K562 (cell line): ENCODE measurements at regions not wholly inside any gene's neighbourhood (a gene's known extent, or its start where the extent isn't known, plus 50 kb on each side); places are given as distances from the start of the nearest gene placed in this dataset.

Experiments
- BACH1 ChIP-seq: fragments of 200-800 bp; sonication (Bioruptor generic); IDR thresholded peaks from 2 replicates; pipeline ENCODE4 v1.6.1; 2016; ENCODE audit warnings: missing genetic modification characterization, missing compliant biosample characterization
- DPF2 ChIP-seq: fragments of 450-650 bp; IDR thresholded peaks from 2 replicates; pipeline ENCODE4 v1.6.1; 2016
- E2F1 ChIP-seq: sonication (generic); formaldehyde crosslinking; IDR thresholded peaks from 2 replicates; pipeline ENCODE4 v1.8.1; 2023; ENCODE audit warnings: mild to moderate bottlenecking, missing genetic modification reagents, moderate library complexity
- FOXK1 ChIP-seq: sonication (generic); formaldehyde crosslinking; IDR thresholded peaks from 2 replicates; pipeline ENCODE4 v1.8.0; 2022; ENCODE audit warnings: missing genetic modification reagents, mild to moderate bottlenecking, borderline replicate concordance
- HMBOX1 ChIP-seq: sonication (generic); IDR thresholded peaks from 2 replicates; pipeline ENCODE4 v1.6.1; 2016
- ID3 ChIP-seq, 2 experiments: fragments of 250-450 bp in 1 of 2; fragments of 450-650 bp in 1 of 2; sonication (Bioruptor Pico) in 1 of 2; IDR thresholded peaks; 2 replicates each; pipeline versions ENCODE4 v1.6.1 to v1.8.0; 2016 to 2021; ENCODE audit warnings: mild to moderate bottlenecking in 2 of 2, moderate library complexity in 2 of 2, missing compliant biosample characterization in 1 of 2, missing genetic modification characterization in 1 of 2
- NFYB ChIP-seq: IDR thresholded peaks from 2 replicates; pipeline ENCODE4 v1.6.1; 2011; ENCODE audit warnings: mild to moderate bottlenecking, moderate library complexity; ENCODE audit not compliant: insufficient read length; ENCODE audit errors: extremely low read depth
- NONO ChIP-seq, 2 experiments: fragments of 200-400 bp in 1 of 2; fragments of 450-650 bp in 1 of 2; formaldehyde crosslinking in 1 of 2; IDR thresholded peaks; 2 replicates each; pipeline ENCODE4 v1.6.1; 2017; ENCODE audit warnings: low read depth in 2 of 2, mild to moderate bottlenecking in 2 of 2, moderate library complexity in 2 of 2, low read length in 1 of 2
- NR4A1 ChIP-seq, 2 experiments: fragments of 250-450 bp in 1 of 2; fragments of 450-650 bp in 1 of 2; sonication (Bioruptor Pico) in 1 of 2; IDR thresholded peaks; 2 replicates each; pipeline versions ENCODE4 v1.4.0 to v1.6.1; 2016 to 2020; ENCODE audit warnings: mild to moderate bottlenecking in 2 of 2, missing compliant biosample characterization in 1 of 2, missing genetic modification characterization in 1 of 2, moderate library complexity in 1 of 2
- ZBTB9 ChIP-seq: fragments of 450-650 bp; formaldehyde crosslinking; IDR thresholded peaks from 2 replicates; pipeline ENCODE4 v1.4.0; 2020; ENCODE audit warnings: mild to moderate bottlenecking, moderate library complexity
- ZNF184 ChIP-seq: sonication (generic); formaldehyde crosslinking; IDR thresholded peaks from 2 replicates; pipeline ENCODE4 v1.5.0; 2020; ENCODE audit warnings: missing genetic modification reagents
- ZNF551 ChIP-seq: fragments of 250-450 bp; sonication (Bioruptor Pico); IDR thresholded peaks from 2 replicates; pipeline ENCODE4 v1.5.0; 2021; ENCODE audit warnings: mild to moderate bottlenecking, moderate library complexity
- ZNF766 ChIP-seq: fragments of 200-800 bp; sonication (Bioruptor generic); conservative IDR thresholded peaks from 2 replicates; pipeline ENCODE4 v1.6.1; 2016; ENCODE audit warnings: missing genetic modification characterization, missing compliant biosample characterization
- TF ChIP-seq, protein P1 (sequence below): fragments of 450-650 bp; conservative IDR thresholded peaks from 2 replicates; pipeline ENCODE4 v1.6.1; 2016; ENCODE audit warnings: missing genetic modification characterization, low read depth, mild to moderate bottlenecking, missing compliant biosample characterization, moderate library complexity

GRCh38 chr1:110746644-110747259 is 72.0 kb upstream of the KCNA3 start (continued):
- TF ChIP-seq ZBTB9 (CRISPR knock-in tag) (0 out of 2 replicates have a peak, but pooled peaks have one; percentile 42), DPF2 (no peak), E2F1 (peak; percentile 52; the same call in 1 of the 2 replicates), ZNF766 (CRISPR knock-in tag) (peak; percentile 84), HMBOX1 (peak; percentile 39; the same call in 1 of the 2 replicates), NONO (IDR thresholded peaks at IDR 0.05; ENCODE audit: low read depth in 2 of 2, low read length in 1 of 2) (no peak), ZNF551 (CRISPR knock-in tag) (no peak), ZNF184 (CRISPR knock-in tag) (no peak), NFYB (no peak), BACH1 (tag) (0 out of 2 replicates have a peak, but pooled peaks have one; percentile 24), NR4A1 (CRISPR knock-in tag; IDR thresholded peaks at IDR 0.05) (no peak), NR4A1 (tag; IDR thresholded peaks at IDR 0.05) (peak; percentile 59; the same call in 1 of the 2 replicates), ID3 (CRISPR knock-in tag; IDR thresholded peaks at IDR 0.05) (no peak), ID3 (tag; IDR thresholded peaks at IDR 0.05) (0 out of 2 replicates have a peak, but pooled peaks have one; percentile 36), FOXK1 (CRISPR knock-in tag) (0 out of 2 replicates have a peak, but pooled peaks have one; percentile 29)
- TF ChIP-seq, protein P1, sequence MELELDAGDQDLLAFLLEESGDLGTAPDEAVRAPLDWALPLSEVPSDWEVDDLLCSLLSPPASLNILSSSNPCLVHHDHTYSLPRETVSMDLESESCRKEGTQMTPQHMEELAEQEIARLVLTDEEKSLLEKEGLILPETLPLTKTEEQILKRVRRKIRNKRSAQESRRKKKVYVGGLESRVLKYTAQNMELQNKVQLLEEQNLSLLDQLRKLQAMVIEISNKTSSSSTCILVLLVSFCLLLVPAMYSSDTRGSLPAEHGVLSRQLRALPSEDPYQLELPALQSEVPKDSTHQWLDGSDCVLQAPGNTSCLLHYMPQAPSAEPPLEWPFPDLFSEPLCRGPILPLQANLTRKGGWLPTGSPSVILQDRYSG (tag): 0 out of 2 replicates have a peak, but pooled peaks have one; percentile 67
